ENCODE measurements at regions not wholly inside any gene's neighbourhood (a gene's known extent, or its start where the extent isn't known, plus 50 kb on each side); places are given as distances from the start of the nearest gene placed in this dataset.

- TF ChIP-seq ZNF335 (tag by site-specific recombination; conservative IDR thresholded peaks at IDR 0.05) (peak; percentile 77), KLF1 (tag by site-specific recombination; IDR thresholded peaks at IDR 0.05) (no peak), ZBTB20 (tag by site-specific recombination; IDR thresholded peaks at IDR 0.05) (no peak), REST (tag by site-specific recombination; IDR thresholded peaks at IDR 0.05) (no peak), PBX3 (CRISPR knock-in tag; IDR thresholded peaks at IDR 0.05) (no peak), ZNF488 (tag by site-specific recombination; IDR thresholded peaks at IDR 0.05) (no peak), ZNF530 (tag by site-specific recombination; IDR thresholded peaks at IDR 0.05; ENCODE audit: low read depth) (no peak), ZNF549 (tag by site-specific recombination; IDR thresholded peaks at IDR 0.05) (no peak), ZNF114 (tag by site-specific recombination; IDR thresholded peaks at IDR 0.05) (no peak), TRIM28 (IDR thresholded peaks at IDR 0.05; ENCODE audit: borderline replicate concordance, low read length) (no peak; the same call in 1 of the 2 replicates), ZNF2 (tag by site-specific recombination; IDR thresholded peaks at IDR 0.05) (no peak), ZNF626 (tag by site-specific recombination; IDR thresholded peaks at IDR 0.05) (no peak), ZNF843 (tag by site-specific recombination; IDR thresholded peaks at IDR 0.05) (peak; percentile 22; the same call in 1 of the 2 replicates), ZXDB (tag by site-specific recombination; IDR thresholded peaks at IDR 0.05) (no peak), ZNF513 (tag by site-specific recombination; IDR thresholded peaks at IDR 0.05) (no peak), KLF8 (tag by site-specific recombination; IDR thresholded peaks at IDR 0.05) (no peak), ZNF398 (tag by site-specific recombination; IDR thresholded peaks at IDR 0.05) (no peak), ZNF140 (tag by site-specific recombination; IDR thresholded peaks at IDR 0.05) (no peak), ZNF280C (tag by site-specific recombination; IDR thresholded peaks at IDR 0.05) (no peak), OVOL3 (tag by site-specific recombination; IDR thresholded peaks at IDR 0.05) (no peak), ZNF16 (tag by site-specific recombination; IDR thresholded peaks at IDR 0.05; ENCODE audit: low read depth) (no peak), ZNF221 (tag by site-specific recombination; IDR thresholded peaks at IDR 0.05; ENCODE audit: borderline replicate concordance) (no peak), ZNF266 (tag by site-specific recombination; IDR thresholded peaks at IDR 0.05; ENCODE audit: low read depth) (no peak), PRDM1 (tag by site-specific recombination; IDR thresholded peaks at IDR 0.05) (peak; percentile 80), ZNF341 (tag by site-specific recombination; IDR thresholded peaks at IDR 0.05; ENCODE audit: low read depth) (no peak), ZSCAN5A (tag by site-specific recombination; IDR thresholded peaks at IDR 0.05) (no peak), ZNF792 (tag by site-specific recombination; IDR thresholded peaks at IDR 0.05) (no peak)
Observed at GRCh38 chr9:88773627-88774244, 217.5 kb upstream of the S1PR3 start (continued).
